HG03571 (cell line): ENCODE measurements at regions not wholly inside any gene's neighbourhood (a gene's known extent, or its start where the extent isn't known, plus 50 kb on each side); places are given as distances from the start of the nearest gene placed in this dataset.
"Not testable (repeated sequence)": the region's sequence is repeated elsewhere in the genome, so short reads cannot be mapped to it uniquely, and the experiment has no call there.

Experiments used
- ATAC-seq: cut with Tn5 transposase; IDR thresholded peaks from one replicate; pipeline ENCODE4 v1.9.1; 2021; ENCODE audit not compliant: unreplicated experiment

- ATAC-seq: no peak
Measured at GRCh38 chr2:226299771-226300170, 499.8 kb downstream of the IRS1 start.

DNA sequence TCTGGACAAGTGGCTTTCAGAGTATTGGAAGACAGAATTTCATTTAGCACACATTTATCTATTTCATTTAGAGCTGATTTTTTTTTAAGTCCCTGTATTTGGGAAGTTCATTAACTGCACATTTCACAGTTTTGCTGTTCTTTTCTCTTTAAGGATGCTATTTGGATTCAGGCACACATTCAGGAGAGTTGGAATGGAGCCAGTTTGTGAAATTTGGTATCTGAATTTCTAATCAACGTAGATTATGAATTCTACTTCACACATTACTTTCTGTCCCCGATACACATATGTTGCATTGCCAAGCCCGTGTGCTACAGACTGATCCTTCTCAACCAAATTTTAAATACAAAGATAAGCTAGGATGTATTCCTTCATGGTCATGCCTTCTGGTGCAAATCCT lies 503.9 kb downstream of the IRS1 start:
- no peak for ATAC-seq

- no peak for ATAC-seq
Measured at GRCh38 chr2:226295123-226295522, 504.5 kb downstream of the IRS1 start.

- ATAC-seq: not testable (repeated sequence)
Measured at GRCh38 chr2:226291281-226291680, 508.3 kb downstream of the IRS1 start.

DNA sequence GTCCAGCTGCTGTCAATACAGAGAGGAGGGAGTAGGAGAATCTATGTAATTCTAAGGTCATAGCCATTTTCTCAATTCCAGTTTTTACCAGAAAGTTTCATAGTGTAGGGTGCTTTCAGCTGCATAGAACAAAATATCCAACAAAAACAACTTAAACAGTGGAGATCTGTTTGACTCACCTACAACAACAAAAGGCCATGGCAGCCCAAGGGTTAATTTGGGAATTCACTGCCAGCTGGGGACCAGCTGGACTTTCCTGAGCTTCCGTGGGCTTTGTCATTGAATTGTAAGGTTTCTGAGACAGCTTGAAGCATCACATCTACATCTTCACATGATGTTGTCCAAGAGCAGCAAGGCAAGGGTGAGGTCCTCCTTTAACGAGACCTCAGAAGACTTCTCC lies 512.7 kb downstream of the IRS1 start:
- ATAC-seq: no peak

DNA sequence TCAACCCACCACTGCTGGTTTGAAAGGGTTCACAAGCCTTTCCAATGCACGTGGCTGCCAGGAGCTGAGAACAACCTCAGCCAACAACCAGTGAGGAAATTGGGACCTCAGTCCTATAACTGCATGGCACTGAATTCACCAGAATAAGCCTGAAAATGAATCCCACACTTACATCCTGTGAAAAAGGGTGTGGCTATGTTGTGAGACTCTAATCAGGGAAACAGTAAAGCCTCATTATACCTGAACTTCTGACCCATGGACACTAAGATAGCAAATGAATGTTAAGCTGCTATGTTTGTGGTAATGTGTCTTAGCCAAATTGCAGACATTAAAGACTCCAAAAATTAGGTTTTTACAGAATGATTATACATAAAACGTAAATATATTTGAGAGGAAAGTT lies 515.8 kb downstream of the IRS1 start:
- no peak for ATAC-seq

DNA sequence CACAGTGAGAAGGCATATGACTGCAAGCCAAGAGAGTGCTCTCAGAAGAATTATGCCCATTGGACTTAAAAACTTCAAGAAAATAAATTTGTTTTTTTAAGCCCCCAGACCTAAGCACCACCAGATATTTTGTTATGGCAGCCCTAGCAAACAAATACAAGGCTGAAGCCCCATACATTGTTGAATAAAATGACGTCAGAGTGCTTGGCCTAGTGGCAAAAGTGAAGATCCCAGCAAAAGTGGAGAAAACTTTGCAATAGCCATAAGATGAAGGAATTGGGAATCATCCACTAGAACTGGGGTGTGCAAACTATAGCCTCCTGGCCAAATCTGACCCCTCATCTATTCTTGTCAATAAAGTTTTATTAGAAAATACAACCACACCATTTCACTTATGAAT lies 517.5 kb downstream of the IRS1 start:
- ATAC-seq: no peak

GRCh38 chr2:226280136-226280535 lies 519.5 kb downstream of the IRS1 start:
- not testable (repeated sequence) for ATAC-seq

DNA sequence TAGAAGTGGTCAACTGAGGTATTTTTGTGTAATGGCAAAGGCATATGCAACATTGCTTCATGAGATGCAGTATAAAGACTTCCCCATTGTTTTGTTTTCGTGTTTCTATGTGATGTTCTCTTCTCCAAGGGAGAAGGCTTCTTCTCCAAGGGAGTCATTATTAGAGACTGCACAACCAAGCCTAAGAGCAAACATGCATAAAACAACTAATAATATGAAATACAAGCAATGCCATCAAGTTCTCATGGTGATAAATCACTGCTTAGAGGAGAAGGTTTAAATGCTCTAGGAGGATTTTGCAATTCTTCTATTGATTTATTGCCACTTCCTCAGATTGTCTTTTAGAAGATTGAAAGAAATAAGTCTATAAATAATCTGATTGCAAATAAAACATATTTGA lies 524.4 kb downstream of the IRS1 start:
- no peak for ATAC-seq

DNA sequence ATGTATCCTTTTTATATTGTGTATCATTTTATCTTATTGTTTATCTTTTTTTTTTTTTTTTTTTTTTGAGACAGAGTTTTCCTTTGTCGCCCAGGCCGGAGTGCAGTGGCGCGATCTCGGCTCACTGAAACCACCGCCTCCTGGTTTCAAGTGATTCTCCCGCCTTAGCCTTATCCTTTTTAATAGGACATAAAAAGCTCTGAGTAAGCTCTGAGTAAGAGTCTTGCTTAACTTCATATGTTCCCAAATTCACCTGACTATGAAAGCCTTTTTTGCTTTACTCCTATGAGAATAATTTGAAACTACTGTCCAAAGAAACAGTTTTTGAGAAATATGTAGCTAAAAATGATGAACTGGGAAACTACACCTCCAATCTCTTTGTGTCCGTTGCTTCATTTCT lies 525.5 kb downstream of the IRS1 start:
- no peak for ATAC-seq

DNA sequence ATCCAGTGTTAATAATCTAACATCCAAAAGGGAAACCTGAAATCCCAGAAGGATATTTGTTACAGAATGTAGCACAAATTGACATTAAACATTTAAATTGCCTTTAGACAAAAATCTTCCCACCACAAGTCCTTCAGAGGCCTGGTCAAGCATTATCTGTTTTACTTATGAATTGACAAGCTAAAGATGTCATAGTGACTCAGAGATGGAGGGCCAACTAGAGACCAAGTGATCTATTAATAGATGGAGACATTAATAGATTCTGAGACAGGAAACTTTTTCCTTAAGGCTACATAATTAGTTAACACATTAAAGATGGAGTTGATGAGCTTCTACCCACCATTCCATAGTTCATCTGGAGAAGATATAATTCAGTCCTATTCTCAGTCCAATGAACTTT lies 526.2 kb downstream of the IRS1 start:
- ATAC-seq: no peak

DNA sequence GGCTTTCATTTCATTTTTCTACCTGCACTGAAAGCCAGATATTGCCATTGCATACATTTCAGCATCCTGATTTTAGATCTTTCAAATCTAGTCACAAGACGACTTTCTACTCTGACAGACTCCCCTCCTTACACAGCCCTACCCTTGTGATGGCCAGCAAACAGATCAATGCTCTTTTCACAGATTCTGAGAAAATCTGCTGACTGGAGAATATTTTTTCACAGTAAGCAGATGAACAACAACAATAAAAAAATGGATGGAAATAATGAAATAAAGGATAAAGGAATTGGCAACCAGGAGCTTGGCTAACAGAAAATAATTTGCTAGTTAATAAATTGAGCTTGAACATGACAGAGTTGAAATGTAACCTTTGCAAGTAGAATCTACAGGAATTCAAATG lies 527.2 kb downstream of the IRS1 start:
- ATAC-seq: no peak

DNA sequence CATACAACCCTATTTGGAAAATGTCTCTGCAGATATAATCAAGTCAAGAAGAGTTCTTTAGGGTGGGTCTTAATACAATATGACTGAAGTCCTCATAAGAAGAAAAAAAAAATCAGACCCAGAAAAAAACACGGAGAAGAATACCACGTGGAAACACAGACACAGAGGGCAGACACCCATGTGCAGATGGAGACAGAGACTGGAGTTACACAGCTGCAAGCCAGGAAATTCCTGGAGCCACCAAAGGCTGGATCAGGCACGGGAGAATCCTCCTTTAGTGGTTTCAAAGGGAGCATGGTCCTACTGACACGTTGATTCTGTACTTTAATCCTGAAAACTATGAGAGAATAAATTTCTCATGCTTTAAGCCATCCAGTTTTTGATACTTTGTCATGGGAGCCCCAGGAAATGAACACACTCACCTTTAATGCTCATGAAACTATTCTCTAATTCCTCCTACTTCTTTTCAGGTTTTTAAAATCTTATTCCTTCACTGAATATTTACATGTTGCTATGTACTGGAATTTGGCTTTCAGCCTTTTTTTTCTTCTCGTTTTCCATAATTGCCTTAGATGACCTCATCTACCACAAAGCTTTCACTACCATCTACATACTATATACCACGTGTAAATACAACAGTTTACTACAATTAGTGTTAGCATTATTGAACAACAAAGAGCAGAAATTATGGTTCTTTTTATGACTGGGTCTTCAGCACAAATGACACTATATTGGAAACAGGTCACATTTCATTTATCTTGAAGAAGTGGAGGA lies 529.1 kb downstream of the IRS1 start:
- no peak for ATAC-seq

- ATAC-seq: no peak
Measured at GRCh38 chr2:226267516-226268289, 531.9 kb downstream of the IRS1 start.

- no peak for ATAC-seq
Measured at GRCh38 chr2:226256709-226257376, 542.8 kb downstream of the IRS1 start.

DNA sequence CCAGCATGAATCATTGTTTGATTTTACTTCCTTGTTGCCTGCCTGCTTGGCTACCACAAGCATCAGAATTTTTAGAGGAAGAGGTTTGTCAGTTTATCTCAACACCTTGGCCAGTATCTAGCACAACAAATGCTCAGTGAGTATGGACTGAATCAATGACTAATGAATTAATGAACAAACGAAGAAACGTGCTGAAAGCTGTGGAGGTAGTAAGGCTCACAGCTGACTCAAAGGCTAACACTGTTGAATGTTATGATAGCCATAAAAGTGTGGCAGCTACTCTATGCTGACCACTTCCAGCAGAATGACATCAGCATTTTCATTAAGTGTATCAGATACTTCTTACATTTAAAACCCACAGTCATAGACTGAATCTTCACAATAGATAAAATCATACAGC lies 543.4 kb downstream of the IRS1 start:
- ATAC-seq: no peak

DNA sequence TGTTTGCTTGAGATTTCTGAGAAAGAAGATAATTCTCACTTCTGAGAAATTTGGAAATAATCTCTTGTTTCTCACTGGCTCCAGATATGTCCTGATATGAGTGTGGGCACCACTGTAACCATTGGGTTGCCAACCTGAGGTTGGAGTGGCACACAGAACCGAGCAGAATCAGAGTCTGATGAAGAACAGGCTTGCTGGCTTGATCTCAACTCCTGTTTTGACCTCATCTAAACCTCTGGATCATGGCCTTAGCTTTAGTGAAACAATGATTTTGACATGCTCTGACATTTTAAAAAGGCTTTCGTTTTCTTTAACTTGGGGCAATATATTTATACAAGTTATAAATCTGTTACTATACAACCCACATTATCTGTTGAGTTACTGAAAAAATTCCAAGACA lies 548.0 kb downstream of the IRS1 start:
- no peak for ATAC-seq

DNA sequence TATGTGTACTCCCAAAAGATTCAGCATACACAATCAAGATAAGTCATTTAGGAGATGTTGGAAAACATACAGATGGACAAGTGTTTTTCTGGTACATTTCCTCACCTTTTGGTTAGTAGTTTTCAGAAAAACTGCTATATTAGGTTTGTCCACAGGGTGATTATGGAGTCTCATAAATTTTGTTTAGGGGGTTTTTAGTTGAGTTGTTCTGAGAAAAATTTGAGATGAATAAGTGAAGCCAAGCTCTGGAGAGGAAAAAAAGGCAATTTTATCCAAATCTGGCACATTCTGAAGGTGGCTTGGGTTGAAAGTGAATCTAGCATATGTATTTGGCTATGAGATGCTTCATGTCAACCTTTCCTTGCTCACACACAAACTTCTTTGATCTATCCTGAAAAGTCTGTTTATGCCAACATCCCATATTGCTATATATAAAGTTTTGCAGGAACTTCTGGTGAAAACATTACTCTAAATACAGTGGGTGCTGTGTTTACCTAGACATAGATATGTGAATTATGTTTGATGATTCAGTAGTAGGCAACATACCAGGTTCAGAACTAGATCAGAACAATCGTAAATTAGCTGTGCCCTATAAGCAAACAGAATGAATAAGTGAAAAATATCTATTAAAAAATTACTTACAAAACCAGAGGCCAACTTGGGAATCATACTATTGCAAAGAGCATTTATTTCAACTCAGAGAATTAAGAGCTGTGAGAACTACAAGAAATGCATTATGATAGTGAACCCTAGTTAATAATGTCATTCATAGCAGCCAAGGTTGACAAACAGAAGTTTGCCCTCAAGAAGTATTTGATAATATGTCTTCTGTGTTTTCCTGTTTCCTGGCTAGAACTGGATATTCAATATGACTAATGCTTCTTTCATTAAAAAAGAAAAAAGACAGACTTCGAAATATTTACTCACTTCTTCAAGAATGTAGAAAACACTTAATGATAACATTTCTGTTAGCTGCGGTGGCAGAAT lies 552.0 kb downstream of the IRS1 start:
- ATAC-seq: no peak

DNA sequence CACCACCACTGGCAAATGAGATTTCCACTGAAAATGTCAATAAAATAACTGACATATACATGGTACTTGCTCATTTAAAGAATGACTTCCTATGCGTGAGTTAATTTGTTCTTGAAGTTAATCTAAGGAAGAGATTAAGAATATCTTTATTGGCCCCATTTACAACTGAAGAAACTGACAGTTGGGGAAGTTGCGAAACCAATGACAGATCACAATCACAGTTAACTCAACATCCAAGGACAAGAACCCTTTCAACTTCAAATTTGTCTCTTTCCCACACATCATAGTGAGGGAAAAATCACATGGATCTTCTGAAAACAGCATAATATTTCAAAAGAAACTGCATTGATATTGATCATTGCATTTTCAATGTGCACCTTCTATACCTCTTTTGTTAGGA lies 565.4 kb downstream of the IRS1 start:
- no peak for ATAC-seq

DNA sequence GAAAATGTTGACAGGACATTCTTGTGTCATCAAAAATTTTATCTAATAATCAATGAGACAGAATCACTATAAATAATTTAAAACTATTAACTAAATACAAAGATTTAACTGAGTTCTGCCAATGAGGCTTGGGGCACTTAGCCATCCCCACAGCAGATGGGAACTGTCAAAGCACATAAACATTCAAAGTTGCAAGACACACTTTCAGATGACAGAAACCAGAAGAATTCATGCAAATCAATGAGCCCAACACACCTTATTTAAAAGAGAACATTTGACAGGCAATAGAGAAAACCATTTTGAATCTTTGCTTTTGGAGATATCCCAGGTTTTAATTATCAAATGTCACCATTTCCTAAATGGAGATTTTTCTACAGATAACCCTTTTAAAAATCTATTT lies 566.2 kb downstream of the IRS1 start:
- no peak for ATAC-seq

- no peak for ATAC-seq
Measured at GRCh38 chr2:226228080-226228479, 571.5 kb downstream of the IRS1 start.
